ENCODE measurements at regions not wholly inside any gene's neighbourhood (a gene's known extent, or its start where the extent isn't known, plus 50 kb on each side); places are given as distances from the start of the nearest gene placed in this dataset.

GRCh38 chr7:29629507-29629906, 65.9 kb downstream of the PRR15 start:
- TF ChIP-seq POLR2AphosphoS5 (IDR thresholded peaks at IDR 0.05; ENCODE audit: low read depth), result no peak
- TF ChIP-seq CTCF (conservative IDR thresholded peaks at IDR 0.05; ENCODE audit: low read depth in 2 of 2), result no peak
- no peak for TF ChIP-seq CREB1 (CRISPR knock-in tag; IDR thresholded peaks at IDR 0.05; ENCODE audit: low read depth)
- no peak for TF ChIP-seq EZH2 (IDR thresholded peaks at IDR 0.05; ENCODE audit: low read depth, unreplicated experiment)
- no peak for TF ChIP-seq REST (IDR thresholded peaks at IDR 0.05; ENCODE audit: unreplicated experiment)
- no peak for TF ChIP-seq ZNF114 (CRISPR knock-in tag; IDR thresholded peaks at IDR 0.05)
- no peak for TF ChIP-seq STAT1 (IDR thresholded peaks at IDR 0.05; ENCODE audit: unreplicated experiment)
- no peak for TF ChIP-seq JUNB (IDR thresholded peaks at IDR 0.05; ENCODE audit: unreplicated experiment)
- no peak for TF ChIP-seq EZH2phosphoT487 (IDR thresholded peaks at IDR 0.05; ENCODE audit: unreplicated experiment)
- no peak for TF ChIP-seq ZNF331 (CRISPR knock-in tag; IDR thresholded peaks at IDR 0.05; ENCODE audit: low read depth)
- TF ChIP-seq, protein P1, sequence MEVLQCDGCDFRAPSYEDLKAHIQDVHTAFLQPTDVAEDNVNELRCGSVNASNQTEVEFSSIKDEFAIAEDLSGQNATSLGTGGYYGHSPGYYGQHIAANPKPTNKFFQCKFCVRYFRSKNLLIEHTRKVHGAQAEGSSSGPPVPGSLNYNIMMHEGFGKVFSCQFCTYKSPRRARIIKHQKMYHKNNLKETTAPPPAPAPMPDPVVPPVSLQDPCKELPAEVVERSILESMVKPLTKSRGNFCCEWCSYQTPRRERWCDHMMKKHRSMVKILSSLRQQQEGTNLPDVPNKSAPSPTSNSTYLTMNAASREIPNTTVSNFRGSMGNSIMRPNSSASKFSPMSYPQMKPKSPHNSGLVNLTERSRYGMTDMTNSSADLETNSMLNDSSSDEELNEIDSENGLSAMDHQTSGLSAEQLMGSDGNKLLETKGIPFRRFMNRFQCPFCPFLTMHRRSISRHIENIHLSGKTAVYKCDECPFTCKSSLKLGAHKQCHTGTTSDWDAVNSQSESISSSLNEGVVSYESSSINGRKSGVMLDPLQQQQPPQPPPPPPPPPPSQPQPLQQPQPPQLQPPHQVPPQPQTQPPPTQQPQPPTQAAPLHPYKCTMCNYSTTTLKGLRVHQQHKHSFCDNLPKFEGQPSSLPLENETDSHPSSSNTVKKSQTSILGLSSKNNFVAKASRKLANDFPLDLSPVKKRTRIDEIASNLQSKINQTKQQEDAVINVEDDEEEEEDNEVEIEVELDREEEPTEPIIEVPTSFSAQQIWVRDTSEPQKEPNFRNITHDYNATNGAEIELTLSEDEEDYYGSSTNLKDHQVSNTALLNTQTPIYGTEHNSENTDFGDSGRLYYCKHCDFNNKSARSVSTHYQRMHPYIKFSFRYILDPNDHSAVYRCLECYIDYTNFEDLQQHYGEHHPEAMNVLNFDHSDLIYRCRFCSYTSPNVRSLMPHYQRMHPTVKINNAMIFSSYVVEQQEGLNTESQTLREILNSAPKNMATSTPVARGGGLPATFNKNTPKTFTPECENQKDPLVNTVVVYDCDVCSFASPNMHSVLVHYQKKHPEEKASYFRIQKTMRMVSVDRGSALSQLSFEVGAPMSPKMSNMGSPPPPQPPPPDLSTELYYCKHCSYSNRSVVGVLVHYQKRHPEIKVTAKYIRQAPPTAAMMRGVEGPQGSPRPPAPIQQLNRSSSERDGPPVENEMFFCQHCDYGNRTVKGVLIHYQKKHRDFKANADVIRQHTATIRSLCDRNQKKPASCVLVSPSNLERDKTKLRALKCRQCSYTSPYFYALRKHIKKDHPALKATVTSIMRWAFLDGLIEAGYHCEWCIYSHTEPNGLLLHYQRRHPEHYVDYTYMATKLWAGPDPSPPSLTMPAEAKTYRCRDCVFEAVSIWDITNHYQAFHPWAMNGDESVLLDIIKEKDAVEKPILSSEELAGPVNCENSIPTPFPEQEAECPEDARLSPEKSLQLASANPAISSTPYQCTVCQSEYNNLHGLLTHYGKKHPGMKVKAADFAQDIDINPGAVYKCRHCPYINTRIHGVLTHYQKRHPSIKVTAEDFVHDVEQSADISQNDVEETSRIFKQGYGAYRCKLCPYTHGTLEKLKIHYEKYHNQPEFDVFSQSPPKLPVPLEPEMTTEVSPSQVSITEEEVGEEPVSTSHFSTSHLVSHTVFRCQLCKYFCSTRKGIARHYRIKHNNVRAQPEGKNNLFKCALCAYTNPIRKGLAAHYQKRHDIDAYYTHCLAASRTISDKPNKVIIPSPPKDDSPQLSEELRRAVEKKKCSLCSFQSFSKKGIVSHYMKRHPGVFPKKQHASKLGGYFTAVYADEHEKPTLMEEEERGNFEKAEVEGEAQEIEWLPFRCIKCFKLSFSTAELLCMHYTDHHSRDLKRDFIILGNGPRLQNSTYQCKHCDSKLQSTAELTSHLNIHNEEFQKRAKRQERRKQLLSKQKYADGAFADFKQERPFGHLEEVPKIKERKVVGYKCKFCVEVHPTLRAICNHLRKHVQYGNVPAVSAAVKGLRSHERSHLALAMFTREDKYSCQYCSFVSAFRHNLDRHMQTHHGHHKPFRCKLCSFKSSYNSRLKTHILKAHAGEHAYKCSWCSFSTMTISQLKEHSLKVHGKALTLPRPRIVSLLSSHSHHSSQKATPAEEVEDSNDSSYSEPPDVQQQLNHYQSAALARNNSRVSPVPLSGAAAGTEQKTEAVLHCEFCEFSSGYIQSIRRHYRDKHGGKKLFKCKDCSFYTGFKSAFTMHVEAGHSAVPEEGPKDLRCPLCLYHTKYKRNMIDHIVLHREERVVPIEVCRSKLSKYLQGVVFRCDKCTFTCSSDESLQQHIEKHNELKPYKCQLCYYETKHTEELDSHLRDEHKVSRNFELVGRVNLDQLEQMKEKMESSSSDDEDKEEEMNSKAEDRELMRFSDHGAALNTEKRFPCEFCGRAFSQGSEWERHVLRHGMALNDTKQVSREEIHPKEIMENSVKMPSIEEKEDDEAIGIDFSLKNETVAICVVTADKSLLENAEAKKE (CRISPR knock-in tag; IDR thresholded peaks at IDR 0.05), result no peak
- TF ChIP-seq, protein P2, sequence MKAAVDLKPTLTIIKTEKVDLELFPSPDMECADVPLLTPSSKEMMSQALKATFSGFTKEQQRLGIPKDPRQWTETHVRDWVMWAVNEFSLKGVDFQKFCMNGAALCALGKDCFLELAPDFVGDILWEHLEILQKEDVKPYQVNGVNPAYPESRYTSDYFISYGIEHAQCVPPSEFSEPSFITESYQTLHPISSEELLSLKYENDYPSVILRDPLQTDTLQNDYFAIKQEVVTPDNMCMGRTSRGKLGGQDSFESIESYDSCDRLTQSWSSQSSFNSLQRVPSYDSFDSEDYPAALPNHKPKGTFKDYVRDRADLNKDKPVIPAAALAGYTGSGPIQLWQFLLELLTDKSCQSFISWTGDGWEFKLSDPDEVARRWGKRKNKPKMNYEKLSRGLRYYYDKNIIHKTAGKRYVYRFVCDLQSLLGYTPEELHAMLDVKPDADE (IDR thresholded peaks at IDR 0.05), result no peak

All from GM23338 (cell line).